Ureter (tissue), 1 donor: ENCODE measurements at regions not wholly inside any gene's neighbourhood (a gene's known extent, or its start where the extent isn't known, plus 50 kb on each side); places are given as distances from the start of the nearest gene placed in this dataset.
"Not testable (repeated sequence)": the region's sequence is repeated elsewhere in the genome, so short reads cannot be mapped to it uniquely, and the experiment has no call there.

Source experiments
- DNase-seq: peaks from one replicate; pipeline ENCODE4 v3.0.0-alpha.2; 2020; ENCODE audit warnings: low spot score
- donor health status: DM: yes; HTN: yes; CAD: no.

- DNase-seq: no peak
Measured at GRCh38 chr4:164579270-164579942, 174.5 kb upstream of the SMIM31 start.

- no peak for DNase-seq
Measured at GRCh38 chr4:164591666-164592065, 162.3 kb upstream of the SMIM31 start.

DNA sequence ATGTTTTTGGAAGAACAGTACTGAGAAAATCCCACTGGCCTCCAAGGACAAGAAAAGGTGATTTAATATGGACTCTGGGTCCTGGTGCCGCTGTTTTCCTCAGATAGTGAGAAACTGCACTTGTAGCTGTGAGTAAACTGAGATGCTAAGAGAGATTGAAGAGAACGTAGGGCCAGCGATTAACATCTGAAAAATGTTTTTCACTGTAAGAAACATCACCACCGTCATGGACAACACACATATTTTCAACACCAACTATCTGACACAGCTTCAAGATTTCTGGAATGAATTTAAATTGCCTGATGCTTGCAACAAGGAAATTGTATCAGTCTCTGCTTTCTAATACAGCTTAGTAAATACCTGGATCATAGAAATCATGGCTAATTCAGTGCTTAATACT lies 158.2 kb upstream of the SMIM31 start:
- no peak for DNase-seq

GRCh38 chr4:164596318-164596878 lies 157.5 kb upstream of the SMIM31 start:
- no peak for DNase-seq

- DNase-seq: no peak
Measured at GRCh38 chr4:164596927-164597326, 157.0 kb upstream of the SMIM31 start.

DNA sequence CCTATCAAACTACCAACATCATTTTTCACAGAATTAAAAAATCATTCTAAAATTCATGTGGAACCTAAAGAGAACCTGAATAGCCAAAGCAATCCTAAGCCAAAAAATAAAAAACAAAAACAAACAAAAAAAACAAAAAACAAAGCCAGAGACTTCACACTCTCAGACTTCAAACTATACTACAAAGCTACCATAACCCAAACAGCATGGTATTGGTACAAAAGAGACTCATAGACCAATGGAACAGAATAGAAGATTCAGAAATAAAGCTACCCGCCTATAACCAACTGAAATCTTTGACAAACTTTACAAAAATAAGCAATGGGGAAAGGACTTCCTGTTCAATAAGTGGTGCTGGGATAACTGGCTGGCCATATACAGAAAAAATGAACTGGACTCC lies 152.3 kb upstream of the SMIM31 start:
- no peak for DNase-seq

DNA sequence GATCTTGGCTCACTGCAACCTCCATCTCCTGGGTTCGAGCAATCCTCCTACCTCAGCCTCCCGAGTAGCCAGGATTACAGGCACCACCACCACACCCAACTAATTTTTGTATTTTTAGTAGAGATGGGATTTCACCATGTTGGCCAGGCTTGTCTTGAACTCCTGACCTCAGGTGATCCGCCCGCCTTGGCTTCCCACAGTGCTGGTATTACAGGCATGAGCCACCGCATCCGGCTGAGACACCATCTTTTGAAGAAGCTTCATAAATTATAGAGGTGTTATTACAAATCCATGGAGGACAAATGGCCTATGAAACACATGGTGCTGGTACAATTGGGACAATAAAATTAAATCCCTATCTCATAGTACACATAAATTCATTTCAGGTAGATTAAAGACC lies 148.1 kb upstream of the SMIM31 start:
- DNase-seq: not testable (repeated sequence)

DNA sequence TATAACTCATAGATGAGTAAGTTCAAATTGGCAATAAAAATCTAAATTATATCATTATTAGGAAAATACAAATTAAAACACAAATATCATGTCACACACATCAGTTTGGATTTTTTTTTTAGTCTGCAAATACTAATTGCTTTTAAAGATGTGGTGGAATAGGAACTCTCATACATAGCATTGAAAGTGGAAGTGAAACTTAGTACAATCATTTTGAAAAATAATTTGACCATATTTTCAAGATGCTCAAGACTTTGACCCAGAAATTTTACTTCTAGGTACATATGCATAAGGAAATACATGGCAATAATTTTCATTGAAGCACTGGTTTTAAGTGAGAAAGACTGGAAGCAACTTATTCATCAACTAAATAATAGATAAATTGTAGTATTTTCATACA lies 147.5 kb upstream of the SMIM31 start:
- DNase-seq: no peak

- DNase-seq: no peak
Measured at GRCh38 chr4:164613256-164613655, 140.7 kb upstream of the SMIM31 start.

GRCh38 chr4:164613792-164614191 lies 140.1 kb upstream of the SMIM31 start:
- DNase-seq: no peak

DNA sequence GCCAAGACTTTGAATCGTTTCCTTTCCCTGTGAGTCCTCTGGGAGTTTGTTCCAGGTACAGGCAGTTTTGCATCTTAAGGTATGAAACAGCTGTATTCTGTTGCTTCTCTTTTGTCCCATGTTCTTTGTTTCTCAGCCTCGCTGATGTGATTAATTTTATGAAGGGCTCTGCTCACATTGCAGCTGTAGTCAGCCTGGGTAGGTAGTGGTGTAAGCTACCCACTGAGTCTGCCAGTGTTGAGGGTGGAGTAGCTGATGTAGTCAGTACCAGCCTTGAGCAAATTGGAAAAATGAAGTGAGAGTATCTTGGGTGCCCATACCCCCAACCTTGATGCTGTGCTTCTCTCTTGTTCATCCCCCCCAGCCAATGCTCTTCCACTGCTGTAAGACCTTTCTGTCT lies 139.6 kb upstream of the SMIM31 start:
- DNase-seq: no peak

GRCh38 chr4:164614999-164615398 lies 138.9 kb upstream of the SMIM31 start:
- no peak for DNase-seq

GRCh38 chr4:164615964-164616363 lies 138.0 kb upstream of the SMIM31 start:
- no peak for DNase-seq

DNA sequence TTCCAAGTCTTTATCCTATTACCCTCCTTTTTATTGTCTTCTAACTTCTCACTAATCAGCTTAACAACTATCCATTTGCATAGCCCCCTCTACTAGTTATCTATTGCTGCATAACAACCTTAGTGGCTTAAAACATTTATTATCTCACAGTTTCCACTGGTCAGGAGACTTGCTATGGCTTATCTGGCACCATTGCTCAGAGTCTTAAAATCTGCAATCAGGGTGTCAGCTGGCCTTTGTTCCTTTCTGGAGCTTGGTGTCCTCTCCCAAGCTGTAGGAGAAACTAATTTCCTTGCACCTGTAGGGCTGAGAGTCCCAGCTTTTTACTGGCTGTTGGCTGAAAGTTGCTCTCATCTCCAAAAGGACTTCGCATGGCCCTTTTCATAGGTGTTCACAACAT lies 137.0 kb upstream of the SMIM31 start:
- no peak for DNase-seq

- DNase-seq: no peak
Measured at GRCh38 chr4:164617426-164617825, 136.5 kb upstream of the SMIM31 start.

DNA sequence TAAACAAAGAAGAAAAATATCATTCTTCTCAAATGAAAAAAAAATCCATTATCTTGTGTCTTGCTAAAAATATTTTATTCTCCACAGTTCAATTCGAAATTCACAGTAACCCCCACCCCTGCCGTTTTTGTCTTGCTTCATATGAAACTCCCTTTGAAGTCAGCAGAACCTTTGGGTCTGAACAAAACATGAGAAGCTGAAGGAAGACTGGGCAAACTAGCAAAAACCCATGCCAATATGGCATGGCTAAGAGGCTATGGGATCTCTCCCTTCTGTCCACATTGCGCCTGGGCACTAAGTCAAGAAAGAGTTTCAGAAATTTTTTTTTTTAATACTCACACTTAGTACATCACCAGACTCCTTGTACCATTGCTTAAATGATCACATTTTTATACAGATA lies 136.0 kb upstream of the SMIM31 start:
- no peak for DNase-seq

- DNase-seq: no peak
Measured at GRCh38 chr4:164621886-164622521, 131.9 kb upstream of the SMIM31 start.

- no peak for DNase-seq
Measured at GRCh38 chr4:164623099-164623498, 130.8 kb upstream of the SMIM31 start.

- DNase-seq: no peak
Measured at GRCh38 chr4:164639001-164639400, 114.9 kb upstream of the SMIM31 start.

DNA sequence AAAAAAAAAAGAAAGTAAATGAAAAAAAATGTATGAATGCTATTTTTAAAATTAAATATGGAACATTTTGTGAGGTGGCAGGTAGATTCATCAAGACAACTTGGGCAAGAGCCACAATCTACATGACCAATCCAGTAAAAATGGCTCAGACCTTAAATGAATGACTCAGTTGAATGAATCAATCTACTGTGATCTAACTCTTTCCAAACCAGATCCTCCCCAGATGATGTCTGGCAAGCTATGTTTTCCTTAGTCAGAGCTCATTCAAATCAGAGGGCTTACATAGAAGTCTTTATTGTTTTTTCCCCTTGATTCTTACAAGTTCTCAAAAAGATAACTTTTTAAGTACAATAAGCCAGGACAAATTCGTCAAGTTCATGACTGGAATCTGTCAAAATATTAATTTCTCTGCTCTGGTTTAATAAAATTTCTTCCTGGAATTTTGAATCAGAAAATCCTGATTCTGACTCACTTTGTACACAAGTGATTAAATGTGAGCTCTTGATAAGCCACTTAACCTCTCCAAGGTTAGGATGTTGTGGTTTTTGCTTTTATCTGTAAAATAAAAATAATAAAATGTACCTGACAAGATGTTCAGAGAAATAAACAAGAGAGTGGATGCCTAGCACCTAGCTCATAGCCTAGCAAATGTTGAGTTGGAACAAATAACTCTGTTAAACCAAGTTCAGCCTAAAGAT lies 105.6 kb upstream of the SMIM31 start:
- no peak for DNase-seq

DNA sequence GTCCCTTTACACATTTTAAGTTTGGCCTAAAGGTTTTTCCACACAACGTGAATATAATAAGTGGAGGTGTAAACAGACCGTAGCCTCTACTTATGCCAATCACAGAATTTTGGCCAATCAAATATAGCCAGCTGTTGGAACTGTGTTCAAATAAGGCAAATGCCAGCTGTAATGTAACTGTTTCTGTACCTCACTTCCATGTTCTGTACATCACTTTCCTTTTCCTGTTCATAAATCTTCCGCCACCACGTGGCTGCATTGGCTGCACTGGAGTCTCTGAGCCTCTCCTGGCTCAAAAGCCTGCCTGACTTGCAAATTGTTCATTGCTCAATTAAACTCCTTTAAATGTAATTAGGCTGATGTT lies 105.1 kb upstream of the SMIM31 start:
- DNase-seq: no peak

- no peak for DNase-seq
Measured at GRCh38 chr4:164659765-164660164, 94.2 kb upstream of the SMIM31 start.

DNA sequence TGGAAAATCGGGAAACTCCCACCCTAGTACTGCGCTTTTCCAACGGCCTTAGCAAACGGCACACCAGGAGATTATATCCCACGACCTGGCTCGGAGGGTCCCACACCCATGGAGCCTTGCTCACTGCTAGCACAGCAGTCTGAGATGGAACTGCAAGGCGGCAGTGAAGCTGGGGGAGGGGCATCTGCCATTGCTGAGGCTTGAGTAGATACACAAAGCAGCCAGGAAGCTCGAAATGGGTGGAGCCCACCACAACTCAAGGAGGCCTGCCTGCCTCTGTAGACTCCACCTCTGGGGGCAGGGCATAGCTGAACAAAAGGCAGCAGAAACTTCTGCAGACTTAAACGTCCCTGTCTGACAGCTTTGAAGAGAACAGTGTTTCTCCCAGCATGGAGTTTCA lies 77.8 kb upstream of the SMIM31 start:
- not testable (repeated sequence) for DNase-seq
